ENCODE measurements at regions not wholly inside any gene's neighbourhood (a gene's known extent, or its start where the extent isn't known, plus 50 kb on each side); places are given as distances from the start of the nearest gene placed in this dataset.

GRCh38 chr5:155897761-155898160 lies 429.2 kb upstream of the SGCD start:
- no peak for TF ChIP-seq MYC (IDR thresholded peaks at IDR 0.05; ENCODE audit: low read depth, low read length)
- TF ChIP-seq POLR2A (IDR thresholded peaks at IDR 0.05; ENCODE audit: low read depth, low read length): no peak
- no peak for TF ChIP-seq EZH2 (IDR thresholded peaks at IDR 0.05; ENCODE audit: borderline replicate concordance, low read depth, low read length, severe bottlenecking)
- no peak for TF ChIP-seq POLR2AphosphoS5 (IDR thresholded peaks at IDR 0.05; ENCODE audit: insufficient read depth, low read depth, low read length)
- no peak for TF ChIP-seq CTCF (IDR thresholded peaks at IDR 0.05; ENCODE audit: extremely low read depth in 1 of 2, insufficient read depth in 1 of 2, low read depth in 1 of 2, low read length in 2 of 2)

All from endothelial cell of umbilical vein (primary cell).